Tibial artery (tissue), 4 donors: ENCODE measurements at regions not wholly inside any gene's neighbourhood (a gene's known extent, or its start where the extent isn't known, plus 50 kb on each side); places are given as distances from the start of the nearest gene placed in this dataset.
"Not testable (repeated sequence)": the region's sequence is repeated elsewhere in the genome, so short reads cannot be mapped to it uniquely, and the experiment has no call there.

Source experiments
- DNase-seq, 2 donors: peaks; one replicate each; pipeline ENCODE4 v3.0.0-alpha.2; 2019
- H3K27ac ChIP-seq, 2 donors: fragments of 200-600 bp; sonication (generic) in 1 of 2; 1 replicate in 1 of 2; 2 replicates in 1 of 2; pipeline ENCODE4 v1.5.1; 2018 to 2019; ENCODE audit warnings: mild to moderate bottlenecking in 1 of 2
- H3K27me3 ChIP-seq, 2 donors: fragments of 200-600 bp; sonication (generic) in 1 of 2; one replicate each; pipeline versions ENCODE4 v1.5.1 to v1.6.0; 2016 to 2019
- H3K36me3 ChIP-seq, 3 donors: fragments of 200-600 bp; sonication (generic) in 2 of 3; one replicate each; pipeline ENCODE4 v1.5.1; 2016 to 2019; ENCODE audit warnings: mild to moderate bottlenecking in 2 of 3
- H3K4me1 ChIP-seq, 4 donors: fragments of 200-600 bp; sonication (generic) in 2 of 4; 1 replicate in 3 of 4; 2 replicates in 1 of 4; pipeline ENCODE4 v1.5.1; 2016 to 2019
- H3K4me3 ChIP-seq, 2 donors: fragments of 200-600 bp; sonication (generic) in 1 of 2; 1 replicate in 1 of 2; 2 replicates in 1 of 2; pipeline ENCODE4 v1.5.1; 2018 to 2019; ENCODE audit warnings: mild to moderate bottlenecking in 2 of 2
- H3K9me3 ChIP-seq, 3 donors: fragments of 200-600 bp; sonication (generic) in 1 of 3; one replicate each; pipeline ENCODE4 v1.5.1; 2016 to 2019
- CTCF ChIP-seq, 2 experiments: fragments of 200-600 bp in 1 of 2; fragments of 450-650 bp in 1 of 2; IDR thresholded peaks; one replicate each; pipeline ENCODE4 v1.5.1; 2017 to 2019; ENCODE audit warnings: antibody characterized with exemption in 2 of 2, mild to moderate bottlenecking in 1 of 2, moderate library complexity in 1 of 2
- intact Hi-C: fragments of 100-400 bp; cut with DNase I; formaldehyde crosslinking; loops from one replicate; pipeline ENCODE4 v1.15.0; 2023; ENCODE audit warnings: low total_unique reads

GRCh38 chrX:96081891-96082290 lies 602.8 kb upstream of the DIAPH2 start:
- Histone ChIP-seq H3K27ac (no peak overlapping the region), H3K9me3 (no peaks in the 10 kb centered on the region), H3K4me3 (no peak overlapping the region), H3K4me1 (no peaks in the 10 kb centered on the region), H3K27me3 (no peaks in the 10 kb centered on the region), H3K36me3 (no peaks in the 10 kb centered on the region)
- intact Hi-C loops: no loop called here
- no peak for TF ChIP-seq CTCF (IDR thresholded peaks at IDR 0.05)
- no peak for DNase-seq

GRCh38 chrX:96094616-96095015 lies 590.0 kb upstream of the DIAPH2 start:
- Histone ChIP-seq H3K36me3 (no peaks in the 10 kb centered on the region), H3K9me3 (no peaks in the 10 kb centered on the region), H3K4me1 (no peaks in the 10 kb centered on the region), H3K27me3 (no peaks in the 10 kb centered on the region), H3K4me3 (no peak overlapping the region), H3K27ac (no peak overlapping the region)
- intact Hi-C loops: no loop called here
- no peak for DNase-seq
- TF ChIP-seq CTCF (IDR thresholded peaks at IDR 0.05): no peak

- no peak for TF ChIP-seq CTCF (IDR thresholded peaks at IDR 0.05)
- intact Hi-C loops: no loop called here
- Histone ChIP-seq H3K9me3 (no peaks in the 10 kb centered on the region), H3K36me3 (no peaks in the 10 kb centered on the region), H3K27me3 (no peaks in the 10 kb centered on the region), H3K4me3 (no peak overlapping the region), H3K4me1 (no peaks in the 10 kb centered on the region), H3K27ac (no peak overlapping the region)
- DNase-seq: no peak
Observed at GRCh38 chrX:96098471-96098870, 586.2 kb upstream of the DIAPH2 start.

- peak; percentile 21 to 80 for DNase-seq
- Histone ChIP-seq H3K4me1 (no peaks in the 10 kb centered on the region), H3K27me3 (no peaks in the 10 kb centered on the region), H3K4me3 (no peak overlapping the region), H3K9me3 (no peaks in the 10 kb centered on the region), H3K36me3 (no peaks in the 10 kb centered on the region), H3K27ac (peak overlapping the region in 1 of 2 donors; percentile 39)
- TF ChIP-seq CTCF (IDR thresholded peaks at IDR 0.05): no peak
- intact Hi-C loops: no loop called here
Observed at GRCh38 chrX:96102997-96103396, 581.6 kb upstream of the DIAPH2 start.

- H3K4me3 ChIP-seq: no peak overlapping the region
- intact Hi-C loops: no loop called here
- no peak for TF ChIP-seq CTCF (IDR thresholded peaks at IDR 0.05)
Observed at GRCh38 chrX:96112689-96113088, 572.0 kb upstream of the DIAPH2 start.

GRCh38 chrX:96126182-96126581 lies 558.5 kb upstream of the DIAPH2 start:
- peaks cover 0 to 6% (median 0%) of the 10 kb centered on the region in 4 donors for H3K4me1 ChIP-seq
- TF ChIP-seq CTCF (IDR thresholded peaks at IDR 0.05): no peak
- intact Hi-C loops: no loop called here

More at GRCh38 chrX:96112689-96113088, 572.0 kb upstream of the DIAPH2 start:
- DNase-seq: no peak
- Histone ChIP-seq H3K4me1 (no peaks in the 10 kb centered on the region), H3K36me3 (no peaks in the 10 kb centered on the region), H3K9me3 (peaks cover 0 to 11% (median 0%) of the 10 kb centered on the region in 3 donors), H3K27ac (no peak overlapping the region), H3K27me3 (no peaks in the 10 kb centered on the region)

GRCh38 chrX:96128058-96128457 lies 556.6 kb upstream of the DIAPH2 start:
- H3K27ac ChIP-seq, H3K27me3 ChIP-seq, H3K4me1 ChIP-seq, intact Hi-C loops, H3K9me3 ChIP-seq, DNase-seq, H3K4me3 ChIP-seq, H3K36me3 ChIP-seq: not testable (repeated sequence)

More at GRCh38 chrX:96126182-96126581, 558.5 kb upstream of the DIAPH2 start:
- no peak overlapping the region for H3K4me3 ChIP-seq
- H3K27ac ChIP-seq: no peak overlapping the region
- H3K36me3 ChIP-seq: no peaks in the 10 kb centered on the region
- DNase-seq: no peak
- H3K27me3 ChIP-seq: no peaks in the 10 kb centered on the region
- no peaks in the 10 kb centered on the region for H3K9me3 ChIP-seq
